Adrenal gland (tissue), 5 donors: ENCODE measurements at regions not wholly inside any gene's neighbourhood (a gene's known extent, or its start where the extent isn't known, plus 50 kb on each side); places are given as distances from the start of the nearest gene placed in this dataset.

ENCODE experiments used
- CTCF ChIP-seq, 6 experiments: fragments of 450-650 bp in 4 of 6; fragments of 200-600 bp in 2 of 6; sonication (generic) in 1 of 6; IDR thresholded peaks; 1 replicate in 5 of 6; 2 replicates in 1 of 6; pipeline versions ENCODE4 v1.5.1 to v1.8.0; 2016 to 2021; ENCODE audit warnings: antibody characterized with exemption in 6 of 6, mild to moderate bottlenecking in 2 of 6, moderate library complexity in 1 of 6
- POLR2A ChIP-seq, 2 donors: fragments of 450-650 bp; IDR thresholded peaks; one replicate each; pipeline ENCODE4 v1.6.1; 2017; ENCODE audit warnings: antibody characterized with exemption in 2 of 2, mild to moderate bottlenecking in 2 of 2, moderate library complexity in 1 of 2
- donor health status: DM: no; HTN: no; CAD: no.

- no peak for TF ChIP-seq CTCF (IDR thresholded peaks at IDR 0.05)
- TF ChIP-seq POLR2A (IDR thresholded peaks at IDR 0.05): no peak
These were observed 909.3 kb upstream of the CDH10 start for GRCh38 chr5:25554077-25554476.
